Brain microvascular endothelial cell (primary cell): ENCODE measurements at regions not wholly inside any gene's neighbourhood (a gene's known extent, or its start where the extent isn't known, plus 50 kb on each side); places are given as distances from the start of the nearest gene placed in this dataset.
"Not testable (repeated sequence)": the region's sequence is repeated elsewhere in the genome, so short reads cannot be mapped to it uniquely, and the experiment has no call there.

Source experiments
- DNase-seq: peaks from one replicate; pipeline ENCODE4 v3.0.0-alpha.2; 2020
- H3K27ac ChIP-seq: fragments of 250-450 bp; sonication (Bioruptor Pico); 2 replicates; pipeline ENCODE4 v1.5.1; 2020; ENCODE audit warnings: mild to moderate bottlenecking, moderate library complexity
- H3K27me3 ChIP-seq: fragments of 250-450 bp; sonication (Bioruptor Pico); replicated peaks from 2 replicates; pipeline ENCODE4 v1.5.1; 2020; ENCODE audit warnings: mild to moderate bottlenecking
- H3K36me3 ChIP-seq: fragments of 250-450 bp; sonication (Bioruptor Pico); replicated peaks from 2 replicates; pipeline ENCODE4 v1.5.1; 2020; ENCODE audit warnings: mild to moderate bottlenecking
- H3K4me3 ChIP-seq: 2 replicates; pipeline ENCODE4 v1.5.1; 2011; ENCODE audit warnings: low read depth, mild to moderate bottlenecking, control low read depth, low read length, moderate library complexity
- in situ Hi-C: cut with HindIII; loops from 2 replicates; pipeline ENCODE4 v1.10.0; 2017; ENCODE audit warnings: low sequenced_read_pairs, low pct_ligation_motif_present
- TF ChIP-seq, protein P1 (sequence below): IDR thresholded peaks from 2 replicates; pipeline ENCODE4 v1.5.1; 2011; ENCODE audit warnings: low read depth, mild to moderate bottlenecking, moderate library complexity, low read length, control low read depth, inconsistent platforms; ENCODE audit errors: missing control alignments

DNA sequence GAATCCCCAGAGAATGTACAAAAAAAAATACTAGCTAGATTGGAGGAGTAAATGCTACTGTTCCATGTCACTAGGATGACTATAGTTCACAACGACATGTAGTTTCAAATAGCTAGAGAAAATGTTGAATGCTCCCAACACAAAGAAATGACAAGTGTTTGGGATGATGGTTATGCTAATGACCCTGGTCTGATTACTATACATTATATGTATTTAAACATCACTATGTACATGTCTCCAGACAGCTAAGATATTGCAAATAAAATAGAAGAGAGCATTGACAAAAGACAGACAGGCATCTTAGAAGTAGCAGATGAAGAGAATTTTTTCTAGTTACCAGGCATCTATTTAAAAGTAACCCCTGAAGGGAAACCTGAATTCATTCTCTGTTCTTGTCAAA, 281.6 kb upstream of the SLC16A7 start:
- H3K27ac ChIP-seq: no peak overlapping the region
- no peaks in the 10 kb centered on the region for H3K27me3 ChIP-seq
- no peak overlapping the region for H3K4me3 ChIP-seq
- DNase-seq: no peak
- no peaks in the 10 kb centered on the region for H3K36me3 ChIP-seq
- TF ChIP-seq, protein P1, sequence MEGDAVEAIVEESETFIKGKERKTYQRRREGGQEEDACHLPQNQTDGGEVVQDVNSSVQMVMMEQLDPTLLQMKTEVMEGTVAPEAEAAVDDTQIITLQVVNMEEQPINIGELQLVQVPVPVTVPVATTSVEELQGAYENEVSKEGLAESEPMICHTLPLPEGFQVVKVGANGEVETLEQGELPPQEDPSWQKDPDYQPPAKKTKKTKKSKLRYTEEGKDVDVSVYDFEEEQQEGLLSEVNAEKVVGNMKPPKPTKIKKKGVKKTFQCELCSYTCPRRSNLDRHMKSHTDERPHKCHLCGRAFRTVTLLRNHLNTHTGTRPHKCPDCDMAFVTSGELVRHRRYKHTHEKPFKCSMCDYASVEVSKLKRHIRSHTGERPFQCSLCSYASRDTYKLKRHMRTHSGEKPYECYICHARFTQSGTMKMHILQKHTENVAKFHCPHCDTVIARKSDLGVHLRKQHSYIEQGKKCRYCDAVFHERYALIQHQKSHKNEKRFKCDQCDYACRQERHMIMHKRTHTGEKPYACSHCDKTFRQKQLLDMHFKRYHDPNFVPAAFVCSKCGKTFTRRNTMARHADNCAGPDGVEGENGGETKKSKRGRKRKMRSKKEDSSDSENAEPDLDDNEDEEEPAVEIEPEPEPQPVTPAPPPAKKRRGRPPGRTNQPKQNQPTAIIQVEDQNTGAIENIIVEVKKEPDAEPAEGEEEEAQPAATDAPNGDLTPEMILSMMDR: no peak
- in situ Hi-C loops: no loop called here

DNA sequence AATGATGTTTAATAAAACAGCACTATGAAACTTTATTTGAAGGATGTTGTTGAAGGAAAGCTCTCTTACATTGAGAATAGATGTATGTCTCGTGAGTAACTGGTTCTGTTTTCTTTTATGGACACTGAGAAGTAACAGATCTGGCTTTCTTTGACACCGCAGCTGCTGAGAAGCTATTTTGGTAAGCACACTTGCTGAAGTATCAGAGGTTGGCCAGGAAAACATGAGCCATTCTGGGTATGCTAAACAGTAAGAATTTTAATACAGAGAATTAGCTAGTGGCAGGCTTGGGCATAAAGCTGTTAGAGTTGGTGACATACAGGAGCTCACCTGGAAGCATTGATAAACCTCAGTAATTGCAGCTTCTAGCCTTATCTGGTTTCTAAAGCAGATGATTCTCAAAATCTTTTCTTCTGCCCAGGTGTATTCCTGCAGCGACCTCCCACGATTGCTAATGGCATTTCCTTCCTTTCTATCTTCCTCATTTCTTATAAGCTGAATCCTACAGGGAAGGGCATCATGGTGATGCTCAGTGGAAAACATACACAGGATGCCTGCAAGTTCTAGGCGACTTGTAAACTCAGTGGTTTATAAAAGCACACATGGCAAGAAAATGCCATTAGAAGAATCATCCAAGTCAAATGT, 291.6 kb upstream of the SLC16A7 start:
- in situ Hi-C loops: no loop called here
- Histone ChIP-seq H3K36me3 (no peaks in the 10 kb centered on the region), H3K27me3 (no peaks in the 10 kb centered on the region), H3K4me3 (no peak overlapping the region), H3K27ac (no peak overlapping the region)
- TF ChIP-seq, protein P1: no peak
- DNase-seq: no peak

DNA sequence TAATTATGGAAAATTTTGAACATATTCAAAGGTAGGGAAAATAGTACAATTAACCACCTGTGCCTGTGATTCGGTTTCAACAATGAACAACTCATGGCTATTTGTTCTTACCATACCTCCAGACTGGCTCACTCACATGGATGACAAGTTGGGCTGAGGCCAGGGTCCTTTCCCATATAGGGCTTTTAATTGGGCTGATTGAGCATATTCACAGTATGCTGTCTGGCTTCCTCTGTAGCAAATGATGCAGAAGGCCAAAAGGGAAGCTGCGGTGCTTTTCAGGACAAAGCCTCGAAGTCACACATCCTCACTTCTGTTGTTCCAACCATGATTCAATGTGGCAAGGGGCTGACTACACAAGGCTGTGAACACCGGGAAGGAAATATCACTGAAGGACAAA, 297.5 kb upstream of the SLC16A7 start:
- H3K27ac ChIP-seq: no peak overlapping the region
- DNase-seq: no peak
- TF ChIP-seq, protein P1: no peak
- no peaks in the 10 kb centered on the region for H3K36me3 ChIP-seq
- no peaks in the 10 kb centered on the region for H3K27me3 ChIP-seq
- no peak overlapping the region for H3K4me3 ChIP-seq
- in situ Hi-C loops: no loop called here

DNA sequence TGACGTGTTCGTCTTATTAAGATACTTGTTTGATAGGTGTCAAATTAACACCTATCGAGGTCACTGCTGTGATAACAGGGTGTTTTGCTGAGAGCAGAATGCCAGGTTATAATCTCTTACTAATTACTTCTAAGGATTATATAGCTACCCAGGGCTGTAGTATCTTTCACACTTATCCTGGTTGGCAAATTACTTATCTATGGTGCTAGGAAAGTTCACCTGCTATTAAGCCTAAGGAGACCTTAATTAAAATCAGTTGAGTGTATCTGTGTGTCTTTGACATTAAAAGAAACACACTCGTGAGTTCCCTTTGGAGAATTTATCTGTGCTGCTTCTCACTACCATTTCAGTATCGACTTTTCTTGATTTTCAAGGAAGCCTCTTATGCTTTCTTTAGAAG, 301.6 kb upstream of the SLC16A7 start:
- Histone ChIP-seq H3K27ac (no peak overlapping the region), H3K27me3 (no peaks in the 10 kb centered on the region), H3K4me3 (no peak overlapping the region), H3K36me3 (no peaks in the 10 kb centered on the region)
- no peak for DNase-seq
- TF ChIP-seq, protein P1: no peak
- in situ Hi-C loops: no loop called here

DNA sequence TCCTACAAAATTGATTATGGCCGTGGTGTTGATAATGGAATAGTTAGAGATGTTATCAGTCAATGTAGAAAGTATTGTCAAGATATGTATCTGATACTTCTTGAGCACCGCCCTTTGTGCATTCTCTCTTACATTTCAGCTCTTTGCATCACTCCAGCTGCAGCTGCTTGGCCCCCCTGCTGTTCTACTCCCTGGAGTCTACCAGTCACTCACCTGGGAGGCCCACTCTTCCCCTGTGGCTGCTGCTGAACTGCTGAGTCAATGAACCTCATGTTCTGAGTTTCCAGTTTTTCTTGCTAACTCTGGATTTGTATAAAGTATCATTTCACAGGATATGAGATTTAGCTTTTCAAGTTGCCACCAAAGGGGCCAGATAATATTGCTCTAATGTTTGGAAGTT, 312.8 kb upstream of the SLC16A7 start:
- H3K36me3 ChIP-seq: no peaks in the 10 kb centered on the region
- in situ Hi-C loops: no loop called here
- no peak overlapping the region for H3K4me3 ChIP-seq
- no peaks in the 10 kb centered on the region for H3K27me3 ChIP-seq
- H3K27ac ChIP-seq: no peak overlapping the region
- TF ChIP-seq, protein P1: no peak
- DNase-seq: no peak

DNA sequence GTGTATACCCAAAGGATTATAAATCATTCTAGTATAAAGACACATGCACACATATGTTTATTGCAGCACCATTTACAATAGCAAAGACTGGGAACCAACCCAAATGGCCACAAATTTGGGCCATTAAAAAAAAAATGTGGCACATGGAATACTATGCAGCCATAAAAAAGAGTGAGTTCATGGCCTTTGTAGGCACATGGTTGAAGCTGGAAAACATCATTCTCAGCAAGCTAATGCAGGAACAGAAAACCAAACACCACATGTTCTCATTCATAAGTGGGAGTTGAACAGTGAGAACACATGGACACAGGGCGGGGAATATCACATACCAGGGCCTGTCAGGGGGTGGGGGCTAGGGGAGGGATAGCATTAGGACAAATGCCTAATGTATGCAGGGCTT, 322.3 kb upstream of the SLC16A7 start:
- H3K4me3 ChIP-seq, in situ Hi-C loops, H3K27ac ChIP-seq, DNase-seq, H3K36me3 ChIP-seq, H3K27me3 ChIP-seq: not testable (repeated sequence)
